ENCODE measurements at regions not wholly inside any gene's neighbourhood (a gene's known extent, or its start where the extent isn't known, plus 50 kb on each side); places are given as distances from the start of the nearest gene placed in this dataset.

- TF ChIP-seq CTCF (IDR thresholded peaks at IDR 0.05; ENCODE audit: extremely low read depth, insufficient read depth, missing control alignments) = no peak
- DNase-seq (ENCODE audit: low spot score) = no peak
- in situ Hi-C loops (cut with MboI; ENCODE audit: low pct_unique_long_range_greater_than_20kb, low sequenced_read_pairs, unreplicated experiment) = no loop called here
Measured at GRCh38 chr1:191592039-191592438, 566.2 kb upstream of the RGS18 start.

GRCh38 chr1:191592907-191593306 is 565.4 kb upstream of the RGS18 start:
- in situ Hi-C loops (cut with MboI; ENCODE audit: low pct_unique_long_range_greater_than_20kb, low sequenced_read_pairs, unreplicated experiment) = no loop called here
- no peak for TF ChIP-seq CTCF (IDR thresholded peaks at IDR 0.05; ENCODE audit: extremely low read depth, insufficient read depth, missing control alignments)
- DNase-seq (ENCODE audit: low spot score) = no peak

GRCh38 chr1:191595170-191595569 is 563.1 kb upstream of the RGS18 start:
- TF ChIP-seq CTCF (IDR thresholded peaks at IDR 0.05; ENCODE audit: extremely low read depth, insufficient read depth, missing control alignments) = no peak
- in situ Hi-C loops (cut with MboI; ENCODE audit: low pct_unique_long_range_greater_than_20kb, low sequenced_read_pairs, unreplicated experiment) = no loop called here
- no peak for DNase-seq (ENCODE audit: low spot score)

GRCh38 chr1:191608367-191608766 is 549.9 kb upstream of the RGS18 start:
- no peak for TF ChIP-seq CTCF (IDR thresholded peaks at IDR 0.05; ENCODE audit: extremely low read depth, insufficient read depth, missing control alignments)
- DNase-seq (ENCODE audit: low spot score) = no peak
- in situ Hi-C loops (cut with MboI; ENCODE audit: low pct_unique_long_range_greater_than_20kb, low sequenced_read_pairs, unreplicated experiment) = no loop called here

- no peak for DNase-seq (ENCODE audit: low spot score)
- no peak for TF ChIP-seq CTCF (IDR thresholded peaks at IDR 0.05; ENCODE audit: extremely low read depth, insufficient read depth, missing control alignments)
- in situ Hi-C loops (cut with MboI; ENCODE audit: low pct_unique_long_range_greater_than_20kb, low sequenced_read_pairs, unreplicated experiment) = no loop called here
Measured at GRCh38 chr1:191609305-191609704, 549.0 kb upstream of the RGS18 start.

GRCh38 chr1:191615101-191615821 is 543.0 kb upstream of the RGS18 start:
- TF ChIP-seq CTCF (IDR thresholded peaks at IDR 0.05; ENCODE audit: extremely low read depth, insufficient read depth, missing control alignments) = no peak
- in situ Hi-C loops (cut with MboI; ENCODE audit: low pct_unique_long_range_greater_than_20kb, low sequenced_read_pairs, unreplicated experiment) = no loop called here
- DNase-seq (ENCODE audit: low spot score) = no peak

All from GM13977 (cell line).